ENCODE measurements at regions not wholly inside any gene's neighbourhood (a gene's known extent, or its start where the extent isn't known, plus 50 kb on each side); places are given as distances from the start of the nearest gene placed in this dataset.

DNA sequence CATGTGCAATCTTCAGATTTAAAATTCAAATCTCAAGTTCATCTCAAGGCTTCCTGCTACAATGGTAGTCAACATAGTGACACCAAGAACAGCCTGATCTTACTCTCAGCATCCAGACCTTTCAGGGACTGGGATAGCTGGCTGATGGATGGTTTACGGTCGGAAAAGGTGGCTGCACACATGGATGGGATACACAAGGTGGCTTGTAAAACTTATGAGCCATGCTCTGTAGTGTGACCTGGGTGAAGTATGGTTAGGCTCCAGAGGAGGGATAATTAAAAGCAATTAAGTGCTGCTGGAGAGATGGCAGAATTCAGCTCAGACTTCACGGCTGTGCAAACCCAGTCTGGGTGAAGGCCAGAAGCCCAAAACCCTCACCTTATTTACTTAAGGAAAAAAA lies 379.5 kb downstream of the NFIB start:
- TF ChIP-seq, protein P1, sequence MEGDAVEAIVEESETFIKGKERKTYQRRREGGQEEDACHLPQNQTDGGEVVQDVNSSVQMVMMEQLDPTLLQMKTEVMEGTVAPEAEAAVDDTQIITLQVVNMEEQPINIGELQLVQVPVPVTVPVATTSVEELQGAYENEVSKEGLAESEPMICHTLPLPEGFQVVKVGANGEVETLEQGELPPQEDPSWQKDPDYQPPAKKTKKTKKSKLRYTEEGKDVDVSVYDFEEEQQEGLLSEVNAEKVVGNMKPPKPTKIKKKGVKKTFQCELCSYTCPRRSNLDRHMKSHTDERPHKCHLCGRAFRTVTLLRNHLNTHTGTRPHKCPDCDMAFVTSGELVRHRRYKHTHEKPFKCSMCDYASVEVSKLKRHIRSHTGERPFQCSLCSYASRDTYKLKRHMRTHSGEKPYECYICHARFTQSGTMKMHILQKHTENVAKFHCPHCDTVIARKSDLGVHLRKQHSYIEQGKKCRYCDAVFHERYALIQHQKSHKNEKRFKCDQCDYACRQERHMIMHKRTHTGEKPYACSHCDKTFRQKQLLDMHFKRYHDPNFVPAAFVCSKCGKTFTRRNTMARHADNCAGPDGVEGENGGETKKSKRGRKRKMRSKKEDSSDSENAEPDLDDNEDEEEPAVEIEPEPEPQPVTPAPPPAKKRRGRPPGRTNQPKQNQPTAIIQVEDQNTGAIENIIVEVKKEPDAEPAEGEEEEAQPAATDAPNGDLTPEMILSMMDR (IDR thresholded peaks at IDR 0.05): no peak
- TF ChIP-seq POLR2A (IDR thresholded peaks at IDR 0.05; ENCODE audit: low read depth) (no peak), POLR2AphosphoS5 (IDR thresholded peaks at IDR 0.05) (no peak)

Data from esophagus muscularis mucosa (tissue), 3 donors.